ENCODE measurements at regions not wholly inside any gene's neighbourhood (a gene's known extent, or its start where the extent isn't known, plus 50 kb on each side); places are given as distances from the start of the nearest gene placed in this dataset.

- Mint-ChIP-seq H3K27me3 (ENCODE audit: insufficient read depth) (peaks cover 35% of the 10 kb centered on the region), H3K4me1 (peaks cover 12% of the 10 kb centered on the region), H3K9me3 (peaks cover 7% of the 10 kb centered on the region), H3K27ac (no peak overlapping the region), H3K4me3 (no peak overlapping the region), H3K36me3 (ENCODE audit: low read depth) (no peaks in the 10 kb centered on the region)
- no peaks in the 10 kb centered on the region for H3K4me1 ChIP-seq (ENCODE audit: control insufficient read depth, insufficient read depth, low read length)
- DNase-seq = no peak
- peaks cover 4% of the 10 kb centered on the region for H3K9me3 ChIP-seq (ENCODE audit: control insufficient read depth, low read length)
- H3K4me3 ChIP-seq (ENCODE audit: low read length) = no peak overlapping the region
- no peak overlapping the region for H3K27ac ChIP-seq (ENCODE audit: low read depth, low read length)
- no peak overlapping the region for H3K9ac ChIP-seq (ENCODE audit: extremely low read depth, low read length, poor library complexity, severe bottlenecking)
- no peaks in the 10 kb centered on the region for H3K36me3 ChIP-seq (ENCODE audit: control insufficient read depth, insufficient read depth, low read length)
- no peak for TF ChIP-seq CTCF (conservative IDR thresholded peaks at IDR 0.05)
- H3K27me3 ChIP-seq (ENCODE audit: control insufficient read depth, insufficient read depth, low read length, poor library complexity, severe bottlenecking) = peaks cover 11% of the 10 kb centered on the region
Measured at GRCh38 chr1:55684131-55684650, 469.0 kb upstream of the USP24 start.

- H3K9me3 Mint-ChIP-seq = peaks cover 7% of the 10 kb centered on the region
- Histone ChIP-seq H3K9me3 (ENCODE audit: control insufficient read depth, low read length) (peaks cover 4% of the 10 kb centered on the region), H3K36me3 (ENCODE audit: control insufficient read depth, insufficient read depth, low read length) (no peaks in the 10 kb centered on the region), H3K9ac (ENCODE audit: extremely low read depth, low read length, poor library complexity, severe bottlenecking) (no peak overlapping the region), H3K4me1 (ENCODE audit: control insufficient read depth, insufficient read depth, low read length) (no peaks in the 10 kb centered on the region), H3K27me3 (ENCODE audit: control insufficient read depth, insufficient read depth, low read length, poor library complexity, severe bottlenecking) (peaks cover 4% of the 10 kb centered on the region), H3K4me3 (ENCODE audit: low read length) (no peak overlapping the region), H3K27ac (ENCODE audit: low read depth, low read length) (no peak overlapping the region)
- WGBS, 2 experiments (ENCODE audit: insufficient coverage in 1 of 2, insufficient read length in 1 of 2) = 95 to 100% methylated on average over 3 of the region's 3 CpGs
- TF ChIP-seq CTCF (conservative IDR thresholded peaks at IDR 0.05) = no peak
- H3K36me3 Mint-ChIP-seq (ENCODE audit: low read depth) = no peaks in the 10 kb centered on the region
- peaks cover 12% of the 10 kb centered on the region for H3K4me1 Mint-ChIP-seq
- H3K4me3 Mint-ChIP-seq = no peak overlapping the region
- H3K27me3 Mint-ChIP-seq (ENCODE audit: insufficient read depth) = peaks cover 18% of the 10 kb centered on the region
- DNase-seq = no peak
- no peak overlapping the region for H3K27ac Mint-ChIP-seq
Measured at GRCh38 chr1:55682198-55682597, 467.0 kb upstream of the USP24 start.

GRCh38 chr1:55679971-55680370, 464.8 kb upstream of the USP24 start:
- Mint-ChIP-seq H3K4me1 (peaks cover 8% of the 10 kb centered on the region), H3K36me3 (ENCODE audit: low read depth) (peaks cover 2% of the 10 kb centered on the region)
- no peak for DNase-seq

More at GRCh38 chr1:55679971-55680370, 464.8 kb upstream of the USP24 start:
- Histone ChIP-seq H3K4me1 (ENCODE audit: control insufficient read depth, insufficient read depth, low read length) (no peaks in the 10 kb centered on the region), H3K4me3 (ENCODE audit: low read length) (no peak overlapping the region), H3K27ac (ENCODE audit: low read depth, low read length) (no peak overlapping the region), H3K27me3 (ENCODE audit: control insufficient read depth, insufficient read depth, low read length, poor library complexity, severe bottlenecking) (no peaks in the 10 kb centered on the region), H3K9ac (ENCODE audit: extremely low read depth, low read length, poor library complexity, severe bottlenecking) (no peak overlapping the region), H3K36me3 (ENCODE audit: control insufficient read depth, insufficient read depth, low read length) (no peaks in the 10 kb centered on the region), H3K9me3 (ENCODE audit: control insufficient read depth, low read length) (peaks cover 13% of the 10 kb centered on the region)
- H3K9me3 Mint-ChIP-seq = peaks cover 11% of the 10 kb centered on the region
- no peak overlapping the region for H3K27ac Mint-ChIP-seq
- TF ChIP-seq CTCF (conservative IDR thresholded peaks at IDR 0.05) = no peak
- H3K27me3 Mint-ChIP-seq (ENCODE audit: insufficient read depth) = peaks cover 5% of the 10 kb centered on the region
- no peak overlapping the region for H3K4me3 Mint-ChIP-seq

Data from endodermal cell (in vitro differentiated cells).